PC-9 (cell line): ENCODE measurements at regions not wholly inside any gene's neighbourhood (a gene's known extent, or its start where the extent isn't known, plus 50 kb on each side); places are given as distances from the start of the nearest gene placed in this dataset.

Source experiments
- BruUV-seq: library from RNA; stranded (reverse); fragments of 400-500 nt; replicated peaks from 2 replicates; lab custom pipeline; 2021; lab: Mats Ljungman, UMichigan
- CTCF ChIA-PET: fragments of 300-600 bp; sonication (Branson Sonifier 250); formaldehyde crosslinking; loops from one replicate; lab custom pipeline; 2022; ENCODE audit warnings: antibody characterized with exemption; lab: Charles Lee
- POLR2A ChIA-PET: fragments of 300-600 bp; sonication (Branson Sonifier 250); formaldehyde crosslinking; loops from one replicate; lab custom pipeline; 2022; ENCODE audit warnings: antibody characterized with exemption; ENCODE audit not compliant: unreplicated experiment; lab: Charles Lee
- DNase-seq, 2 experiments: peaks; one replicate each; pipeline versions ENCODE4 v3.0.0 to v3.0.0-alpha.2; 2015 to 2022; ENCODE audit warnings: mixed read lengths in 1 of 2
- H2AFZ ChIP-seq: fragments of 200-600 bp; sonication (generic); 2 replicates; pipeline ENCODE4 v1.8.1; 2017; ENCODE audit warnings: antibody characterized with exemption
- H3F3A ChIP-seq: fragments of 200-600 bp; sonication (generic); 2 replicates; pipeline ENCODE4 v1.8.1; 2017; ENCODE audit warnings: antibody characterized with exemption, mild to moderate bottlenecking, low read depth; ENCODE audit not compliant: insufficient read depth
- H3K27ac ChIP-seq: fragments of 200-600 bp; sonication (generic); 2 replicates; pipeline ENCODE4 v1.6.1; 2016; ENCODE audit warnings: mixed run types
- H3K27me3 ChIP-seq: fragments of 200-600 bp; sonication (generic); 2 replicates; pipeline ENCODE4 v1.6.1; 2016; ENCODE audit warnings: low read depth, mixed run types; ENCODE audit not compliant: insufficient read depth
- H3K36me3 ChIP-seq: fragments of 200-600 bp; sonication (generic); 2 replicates; pipeline ENCODE4 v1.6.1; 2016; ENCODE audit warnings: low read depth, mixed run types
- H3K4me1 ChIP-seq: fragments of 200-600 bp; sonication (generic); replicated peaks from 2 replicates; pipeline ENCODE4 v1.6.1; 2016; ENCODE audit warnings: mixed run types; ENCODE audit not compliant: insufficient read depth
- H3K4me2 ChIP-seq: fragments of 200-600 bp; sonication (generic); 2 replicates; pipeline ENCODE4 v1.6.1; 2017; ENCODE audit warnings: mixed run types
- H3K4me3 ChIP-seq: fragments of 200-600 bp; sonication (generic); 2 replicates; pipeline ENCODE4 v1.6.1; 2016; ENCODE audit warnings: mixed run types
- H3K79me2 ChIP-seq: fragments of 200-600 bp; sonication (generic); 2 replicates; pipeline ENCODE4 v1.6.1; 2017; ENCODE audit warnings: low read depth, mixed run types
- H3K9me2 ChIP-seq: fragments of 200-600 bp; sonication (generic); 2 replicates; pipeline ENCODE4 v1.8.1; 2017; ENCODE audit warnings: mild to moderate bottlenecking; ENCODE audit not compliant: insufficient read depth
- H3K9me3 ChIP-seq: fragments of 200-600 bp; sonication (generic); 2 replicates; pipeline ENCODE4 v1.8.1; 2016; ENCODE audit warnings: low read depth; ENCODE audit not compliant: insufficient read depth
- H4K20me1 ChIP-seq: fragments of 200-600 bp; sonication (generic); 2 replicates; pipeline ENCODE4 v1.8.1; 2017; ENCODE audit not compliant: insufficient read depth
- EZH2 ChIP-seq: fragments of 200-600 bp; sonication (generic); IDR thresholded peaks from 2 replicates; pipeline ENCODE4 v1.8.0; 2017; ENCODE audit warnings: antibody characterized with exemption, low read depth
- intact Hi-C: fragments of 100-400 bp; cut with micrococcal nuclease; formaldehyde crosslinking; loops from one replicate; pipeline ENCODE4 v1.10.0; 2022; ENCODE audit not compliant: unreplicated experiment
- TF ChIP-seq, protein P1 (sequence below): fragments of 200-600 bp; sonication (generic); conservative IDR thresholded peaks from 2 replicates; pipeline ENCODE4 v1.6.1; 2017; ENCODE audit warnings: mixed run types, antibody characterized with exemption, mild to moderate bottlenecking, moderate library complexity

DNA sequence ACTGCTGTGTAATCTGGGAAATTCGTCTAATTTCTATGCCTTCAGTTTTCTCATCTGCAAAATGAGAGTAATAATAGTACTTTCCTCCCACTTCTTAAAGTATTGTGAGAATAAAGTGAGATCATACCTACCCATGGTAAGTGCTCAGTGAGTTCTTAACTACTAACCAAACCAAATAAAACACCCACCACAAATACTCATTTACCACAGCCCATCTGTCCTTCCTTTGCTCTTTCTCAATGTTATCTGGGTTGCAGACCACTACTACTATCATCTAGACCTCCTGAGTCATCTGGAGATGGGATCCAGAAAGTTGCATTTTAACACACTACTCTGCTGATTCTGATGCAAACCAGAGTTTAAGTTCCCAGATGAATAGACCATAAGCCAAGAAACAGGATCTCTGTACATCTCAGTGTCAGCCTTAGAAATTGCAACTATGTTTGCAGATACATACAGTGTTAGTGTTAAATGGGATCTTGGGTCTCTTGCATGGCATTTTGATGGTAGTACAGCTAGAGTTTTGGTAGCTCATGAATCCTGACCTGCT is 105.4 kb upstream of the ATP10B start:
- H3K4me1 ChIP-seq = no peaks in the 10 kb centered on the region
- H3K4me3 ChIP-seq = no peak overlapping the region
- no TSS peak for BruUV-seq
- no peaks in the 10 kb centered on the region for H3K9me2 ChIP-seq
- no peaks in the 10 kb centered on the region; the same call in 1 of the 2 replicates for H3K27me3 ChIP-seq
- ChIA-PET POLR2A (no interaction called here), CTCF (no interaction called here)
- H3K79me2 ChIP-seq = no peaks in the 10 kb centered on the region
- no peaks in the 10 kb centered on the region for H3F3A ChIP-seq
- no peak overlapping the region for H3K27ac ChIP-seq
- H3K9me3 ChIP-seq = no peaks in the 10 kb centered on the region
- no peaks in the 10 kb centered on the region for H4K20me1 ChIP-seq
- H2AFZ ChIP-seq = no peak overlapping the region
- no peak overlapping the region for H3K4me2 ChIP-seq
- TF ChIP-seq, protein P1, sequence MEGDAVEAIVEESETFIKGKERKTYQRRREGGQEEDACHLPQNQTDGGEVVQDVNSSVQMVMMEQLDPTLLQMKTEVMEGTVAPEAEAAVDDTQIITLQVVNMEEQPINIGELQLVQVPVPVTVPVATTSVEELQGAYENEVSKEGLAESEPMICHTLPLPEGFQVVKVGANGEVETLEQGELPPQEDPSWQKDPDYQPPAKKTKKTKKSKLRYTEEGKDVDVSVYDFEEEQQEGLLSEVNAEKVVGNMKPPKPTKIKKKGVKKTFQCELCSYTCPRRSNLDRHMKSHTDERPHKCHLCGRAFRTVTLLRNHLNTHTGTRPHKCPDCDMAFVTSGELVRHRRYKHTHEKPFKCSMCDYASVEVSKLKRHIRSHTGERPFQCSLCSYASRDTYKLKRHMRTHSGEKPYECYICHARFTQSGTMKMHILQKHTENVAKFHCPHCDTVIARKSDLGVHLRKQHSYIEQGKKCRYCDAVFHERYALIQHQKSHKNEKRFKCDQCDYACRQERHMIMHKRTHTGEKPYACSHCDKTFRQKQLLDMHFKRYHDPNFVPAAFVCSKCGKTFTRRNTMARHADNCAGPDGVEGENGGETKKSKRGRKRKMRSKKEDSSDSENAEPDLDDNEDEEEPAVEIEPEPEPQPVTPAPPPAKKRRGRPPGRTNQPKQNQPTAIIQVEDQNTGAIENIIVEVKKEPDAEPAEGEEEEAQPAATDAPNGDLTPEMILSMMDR = no peak
- no peak for TF ChIP-seq EZH2
- intact Hi-C loops = no loop called here
- DNase-seq = no peak
- H3K36me3 ChIP-seq = no peaks in the 10 kb centered on the region

DNA sequence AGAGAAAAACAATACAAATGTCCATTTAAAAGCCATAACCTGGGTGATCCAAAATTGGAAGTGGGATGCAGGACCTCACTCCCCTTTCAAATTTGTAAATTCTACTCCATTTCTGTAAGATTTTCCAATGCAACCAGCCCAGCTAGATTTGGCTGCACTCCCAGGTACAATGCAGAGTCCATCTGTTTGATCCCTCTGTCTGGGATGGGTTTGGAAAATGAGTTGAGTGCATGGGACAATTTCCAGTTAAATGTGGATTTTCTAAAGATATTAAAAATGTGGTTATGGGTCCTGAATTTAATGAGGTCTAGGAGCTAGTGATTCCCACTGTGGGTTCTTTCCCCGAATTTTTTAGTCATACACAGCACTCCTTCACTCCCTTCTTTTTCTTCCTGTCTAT is 104.0 kb upstream of the ATP10B start:
- ChIA-PET POLR2A (no interaction called here), CTCF (no interaction called here)
- intact Hi-C loops = no loop called here
- no peak for DNase-seq
- Histone ChIP-seq H3K4me1 (no peaks in the 10 kb centered on the region), H3K9me2 (no peaks in the 10 kb centered on the region), H3K9me3 (no peaks in the 10 kb centered on the region), H3K4me3 (no peak overlapping the region), H3K27ac (no peak overlapping the region), H3K36me3 (no peaks in the 10 kb centered on the region), H3K27me3 (no peaks in the 10 kb centered on the region; the same call in 1 of the 2 replicates), H3K79me2 (no peaks in the 10 kb centered on the region), H2AFZ (no peak overlapping the region), H3F3A (no peaks in the 10 kb centered on the region), H4K20me1 (no peaks in the 10 kb centered on the region), H3K4me2 (no peak overlapping the region)
- no TSS peak for BruUV-seq
- no peak for TF ChIP-seq EZH2
- TF ChIP-seq, protein P1 = no peak

DNA sequence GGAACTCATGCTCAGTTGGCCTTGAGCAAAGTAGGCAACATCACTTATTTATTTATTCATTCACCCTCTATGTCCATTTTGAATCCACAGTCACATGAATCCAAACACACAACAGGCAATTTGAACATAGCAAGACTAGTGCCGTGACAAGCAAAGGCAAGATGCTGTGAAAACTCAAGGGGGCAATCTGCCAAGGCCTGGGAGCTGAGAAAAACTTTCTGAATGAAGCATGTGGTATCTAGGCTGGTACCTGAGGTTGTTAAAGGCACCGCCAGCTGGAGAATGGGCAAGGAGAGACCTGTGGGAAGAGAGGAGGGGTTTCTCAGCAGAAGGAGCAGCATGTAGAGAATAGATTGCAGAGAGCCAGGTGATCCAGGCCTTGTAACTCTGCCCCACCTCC is 98.3 kb upstream of the ATP10B start:
- Histone ChIP-seq H3K9me3 (no peaks in the 10 kb centered on the region), H3K4me2 (no peak overlapping the region), H3F3A (no peaks in the 10 kb centered on the region), H3K4me1 (no peaks in the 10 kb centered on the region), H3K79me2 (no peaks in the 10 kb centered on the region), H3K27me3 (no peaks in the 10 kb centered on the region; the same call in 1 of the 2 replicates), H3K9me2 (no peaks in the 10 kb centered on the region), H3K36me3 (no peaks in the 10 kb centered on the region), H3K27ac (no peak overlapping the region), H4K20me1 (no peaks in the 10 kb centered on the region), H2AFZ (no peak overlapping the region), H3K4me3 (no peak overlapping the region)
- CTCF ChIA-PET = no interaction called here
- TF ChIP-seq EZH2 = no peak
- TF ChIP-seq, protein P1 = no peak
- DNase-seq = no peak
- no TSS peak for BruUV-seq
- POLR2A ChIA-PET = no interaction called here
- intact Hi-C loops = no loop called here
